SK-N-SH treated with all-trans-retinoic acid at 6 μM for 48 hours (cell line): ENCODE measurements at regions not wholly inside any gene's neighbourhood (a gene's known extent, or its start where the extent isn't known, plus 50 kb on each side); places are given as distances from the start of the nearest gene placed in this dataset.

Experiments
- ARNTL ChIP-seq: fragments of 450-650 bp; formaldehyde crosslinking; IDR thresholded peaks from 2 replicates; pipeline ENCODE4 v1.5.0; 2020; ENCODE audit warnings: low read depth, mild to moderate bottlenecking, moderate library complexity, borderline replicate concordance
- BACH2 ChIP-seq: fragments of 250-450 bp; sonication (Bioruptor Pico); IDR thresholded peaks from 2 replicates; pipeline ENCODE4 v1.9.0; 2021; ENCODE audit warnings: mild to moderate bottlenecking, borderline replicate concordance
- CSDC2 ChIP-seq: fragments of 250-450 bp; sonication (Bioruptor Pico); IDR thresholded peaks from 2 replicates; pipeline ENCODE4 v1.5.0; 2020; ENCODE audit warnings: mild to moderate bottlenecking, moderate library complexity
- OSR1 ChIP-seq: fragments of 250-450 bp; sonication (Bioruptor Pico); IDR thresholded peaks from 2 replicates; pipeline ENCODE4 v1.8.0; 2022; ENCODE audit warnings: moderate library complexity, mild to moderate bottlenecking, inconsistent platforms
- PPARA ChIP-seq: fragments of 250-450 bp; sonication (Bioruptor Pico); IDR thresholded peaks from 2 replicates; pipeline ENCODE4 v1.5.0; 2020; ENCODE audit warnings: mild to moderate bottlenecking, borderline replicate concordance
- RARB ChIP-seq: fragments of 250-450 bp; sonication (Bioruptor Pico); IDR thresholded peaks from 2 replicates; pipeline ENCODE4 v1.8.0; 2021; ENCODE audit warnings: mild to moderate bottlenecking, moderate library complexity
- SNAI2 ChIP-seq: fragments of 250-450 bp; sonication (Bioruptor Pico); IDR thresholded peaks from 2 replicates; pipeline ENCODE4 v1.5.0; 2020; ENCODE audit warnings: mild to moderate bottlenecking, moderate library complexity
- TCF4 ChIP-seq: fragments of 250-450 bp; sonication (Bioruptor Pico); IDR thresholded peaks from 2 replicates; pipeline ENCODE4 v1.8.0; 2021; ENCODE audit warnings: mild to moderate bottlenecking, moderate library complexity, borderline replicate concordance
- ZFP3 ChIP-seq: fragments of 250-450 bp; sonication (Bioruptor Pico); IDR thresholded peaks from 2 replicates; pipeline ENCODE4 v1.5.0; 2020; ENCODE audit warnings: mild to moderate bottlenecking, moderate library complexity
- ZFP30 ChIP-seq: fragments of 450-650 bp; formaldehyde crosslinking; IDR thresholded peaks from 2 replicates; pipeline ENCODE4 v1.5.0; 2022; ENCODE audit warnings: mild to moderate bottlenecking, moderate library complexity
- TF ChIP-seq, protein P1 (sequence below): fragments of 250-450 bp; sonication (Bioruptor Pico); IDR thresholded peaks from 2 replicates; pipeline ENCODE4 v1.8.0; 2020; ENCODE audit warnings: mild to moderate bottlenecking, moderate library complexity, borderline replicate concordance

DNA sequence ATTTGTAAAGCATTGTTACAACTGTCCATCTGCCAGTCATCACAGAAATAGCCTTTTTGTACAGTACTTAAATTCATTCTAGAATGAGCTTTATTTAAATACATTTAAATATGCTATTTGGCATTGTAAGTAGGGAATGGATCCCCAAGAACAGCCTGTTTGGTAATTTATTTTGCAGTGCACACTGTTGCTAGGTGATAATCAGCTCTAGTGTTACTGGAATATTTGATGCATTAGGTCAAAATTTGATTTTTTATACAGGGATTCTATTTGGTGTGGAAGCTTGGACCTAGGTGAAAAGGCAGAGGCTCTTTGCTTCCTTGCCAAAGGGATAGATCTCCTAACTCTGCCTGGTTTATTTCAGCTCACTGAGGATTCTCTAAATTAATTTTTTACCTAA is 593.7 kb downstream of the EPM2A start:
- TF ChIP-seq ARNTL (CRISPR knock-in tag) (no peak), BACH2 (CRISPR knock-in tag) (no peak), TCF4 (CRISPR knock-in tag) (no peak), ZFP3 (no peak), OSR1 (CRISPR knock-in tag) (no peak), ZFP30 (no peak), SNAI2 (CRISPR knock-in tag) (no peak), PPARA (CRISPR knock-in tag) (no peak), RARB (CRISPR knock-in tag) (no peak), CSDC2 (CRISPR knock-in tag) (no peak)
- TF ChIP-seq, protein P1, sequence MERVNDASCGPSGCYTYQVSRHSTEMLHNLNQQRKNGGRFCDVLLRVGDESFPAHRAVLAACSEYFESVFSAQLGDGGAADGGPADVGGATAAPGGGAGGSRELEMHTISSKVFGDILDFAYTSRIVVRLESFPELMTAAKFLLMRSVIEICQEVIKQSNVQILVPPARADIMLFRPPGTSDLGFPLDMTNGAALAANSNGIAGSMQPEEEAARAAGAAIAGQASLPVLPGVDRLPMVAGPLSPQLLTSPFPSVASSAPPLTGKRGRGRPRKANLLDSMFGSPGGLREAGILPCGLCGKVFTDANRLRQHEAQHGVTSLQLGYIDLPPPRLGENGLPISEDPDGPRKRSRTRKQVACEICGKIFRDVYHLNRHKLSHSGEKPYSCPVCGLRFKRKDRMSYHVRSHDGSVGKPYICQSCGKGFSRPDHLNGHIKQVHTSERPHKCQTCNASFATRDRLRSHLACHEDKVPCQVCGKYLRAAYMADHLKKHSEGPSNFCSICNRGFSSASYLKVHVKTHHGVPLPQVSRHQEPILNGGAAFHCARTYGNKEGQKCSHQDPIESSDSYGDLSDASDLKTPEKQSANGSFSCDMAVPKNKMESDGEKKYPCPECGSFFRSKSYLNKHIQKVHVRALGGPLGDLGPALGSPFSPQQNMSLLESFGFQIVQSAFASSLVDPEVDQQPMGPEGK: no peak
